IPS DF 19.7 (cell line): ENCODE measurements at regions not wholly inside any gene's neighbourhood (a gene's known extent, or its start where the extent isn't known, plus 50 kb on each side); places are given as distances from the start of the nearest gene placed in this dataset.
A peak's percentile ranks its signal among the peaks of the same experiment; 100 is the strongest.
"Not testable (repeated sequence)": the region's sequence is repeated elsewhere in the genome, so short reads cannot be mapped to it uniquely, and the experiment has no call there.

Experiments
- DNase-seq: peaks from one replicate; pipeline ENCODE4 v3.0.0-alpha.2; 2013; ENCODE audit warnings: low read depth, low spot score

GRCh38 chr7:109456116-109456515 lies 886.4 kb downstream of the DNAJB9 start:
- peak; percentile 17 for DNase-seq

- no peak for DNase-seq
Measured at GRCh38 chr7:109460296-109460695, 890.6 kb downstream of the DNAJB9 start.

GRCh38 chr7:109462171-109462570 lies 892.5 kb downstream of the DNAJB9 start:
- no peak for DNase-seq

GRCh38 chr7:109467729-109468128 lies 898.1 kb downstream of the DNAJB9 start:
- DNase-seq, result not testable (repeated sequence)

GRCh38 chr7:109473172-109473571 lies 903.5 kb downstream of the DNAJB9 start:
- DNase-seq, result no peak

GRCh38 chr7:109476409-109476808 lies 906.7 kb downstream of the DNAJB9 start:
- no peak for DNase-seq

GRCh38 chr7:109479388-109479787 lies 909.7 kb downstream of the DNAJB9 start:
- DNase-seq, result no peak

- not testable (repeated sequence) for DNase-seq
Measured at GRCh38 chr7:109490607-109491006, 920.9 kb downstream of the DNAJB9 start.

GRCh38 chr7:109497053-109497452 lies 927.4 kb downstream of the DNAJB9 start:
- DNase-seq, result no peak

GRCh38 chr7:109498131-109498530 lies 928.5 kb downstream of the DNAJB9 start:
- no peak for DNase-seq

- DNase-seq, result no peak
Measured at GRCh38 chr7:109503421-109503820, 933.7 kb downstream of the DNAJB9 start.

GRCh38 chr7:109522585-109522984 lies 952.9 kb downstream of the DNAJB9 start:
- no peak for DNase-seq

GRCh38 chr7:109527833-109528232 lies 958.2 kb downstream of the DNAJB9 start:
- no peak for DNase-seq

GRCh38 chr7:109529712-109530111 lies 960.0 kb downstream of the DNAJB9 start:
- no peak for DNase-seq

- no peak for DNase-seq
Measured at GRCh38 chr7:109532262-109532992, 962.8 kb downstream of the DNAJB9 start.

- no peak for DNase-seq
Measured at GRCh38 chr7:109545686-109546085, 976.0 kb downstream of the DNAJB9 start.

- no peak for DNase-seq
Measured at GRCh38 chr7:109549471-109550193, 980.0 kb downstream of the DNAJB9 start.

- DNase-seq, result no peak
Measured at GRCh38 chr7:109552017-109552416, 982.3 kb downstream of the DNAJB9 start.

GRCh38 chr7:109577265-109577664 lies 1007.6 kb downstream of the DNAJB9 start:
- no peak for DNase-seq

GRCh38 chr7:109579901-109580300 lies 1010.2 kb downstream of the DNAJB9 start:
- DNase-seq, result no peak

GRCh38 chr7:109582211-109582610 lies 1012.5 kb downstream of the DNAJB9 start:
- no peak for DNase-seq

- DNase-seq, result not testable (repeated sequence)
Measured at GRCh38 chr7:109596948-109597347, 1027.3 kb downstream of the DNAJB9 start.

GRCh38 chr7:109611656-109612055 lies 1042.0 kb downstream of the DNAJB9 start:
- no peak for DNase-seq
